GM18511 (cell line): ENCODE measurements at regions not wholly inside any gene's neighbourhood (a gene's known extent, or its start where the extent isn't known, plus 50 kb on each side); places are given as distances from the start of the nearest gene placed in this dataset.

Source experiments
- ATAC-seq: cut with Tn5 transposase; IDR thresholded peaks from one replicate; pipeline ENCODE4 v1.9.1; 2021; ENCODE audit warnings: mild to moderate bottlenecking, moderate library complexity; ENCODE audit not compliant: unreplicated experiment

DNA sequence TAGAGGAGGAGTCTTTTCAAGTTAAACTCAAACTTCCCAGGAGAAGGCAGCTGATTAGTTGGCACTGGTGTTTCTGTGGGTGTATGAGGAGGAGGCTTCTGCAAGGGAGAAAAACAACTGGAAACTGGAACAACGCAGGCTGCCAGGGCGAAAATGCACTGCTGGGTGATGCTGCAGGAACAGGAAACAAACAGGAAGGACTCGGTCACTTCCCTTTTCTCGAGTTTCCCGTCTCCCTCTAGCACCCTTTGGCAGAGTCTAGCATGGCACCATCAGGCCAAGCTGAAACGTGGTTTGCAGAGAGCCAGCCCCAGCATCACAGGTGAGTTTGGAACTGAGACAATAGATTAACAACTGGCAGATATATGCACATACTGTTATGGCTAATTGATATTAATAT, 77.5 kb upstream of the CAST start:
- no peak for ATAC-seq

DNA sequence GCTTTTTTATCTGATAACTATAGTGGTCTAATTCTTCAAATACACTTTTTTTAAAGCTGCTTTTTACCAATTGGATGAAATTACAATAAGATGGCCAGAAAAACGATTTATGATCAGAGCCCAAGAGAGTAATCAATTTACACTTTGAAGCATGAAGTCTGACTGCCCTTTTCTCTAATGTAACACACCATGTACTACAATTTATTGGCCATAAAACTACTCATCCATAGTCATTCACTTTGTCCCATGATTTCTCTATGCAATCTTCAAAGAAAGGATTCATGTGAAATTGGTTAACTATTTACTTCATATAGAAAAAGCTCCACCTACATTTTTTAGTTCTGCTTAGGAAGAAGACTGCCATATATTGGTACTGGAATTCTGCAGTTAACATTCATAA, 73.6 kb upstream of the CAST start:
- ATAC-seq: no peak

DNA sequence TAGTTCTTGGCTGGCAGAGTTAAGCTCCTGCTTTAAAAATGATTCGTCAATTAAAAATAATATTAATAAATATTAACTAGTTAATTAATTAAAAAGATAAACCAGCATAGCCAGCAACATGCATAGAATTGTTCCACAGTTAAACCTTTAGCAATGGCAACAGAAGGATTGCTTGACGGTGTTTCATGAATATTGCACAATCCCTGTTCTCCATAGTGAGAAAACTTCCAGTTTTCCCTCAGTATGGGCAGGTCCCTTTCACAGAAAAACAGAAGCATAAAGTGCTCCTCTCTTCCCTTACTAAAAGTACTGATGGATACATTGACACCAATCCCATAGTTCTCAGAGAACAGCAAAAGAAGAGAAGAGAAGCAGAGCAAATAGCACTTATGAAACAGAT, 71.4 kb upstream of the CAST start:
- no peak for ATAC-seq

- ATAC-seq: peak; percentile 62
Observed at GRCh38 chr5:96595300-96596090, 66.7 kb upstream of the CAST start.

- no peak for ATAC-seq
Observed at GRCh38 chr5:96597438-96598020, 64.6 kb upstream of the CAST start.

GRCh38 chr5:96601200-96601599, 61.0 kb upstream of the CAST start:
- no peak for ATAC-seq

GRCh38 chr5:96601715-96602244, 60.4 kb upstream of the CAST start:
- peak; percentile 92 for ATAC-seq

GRCh38 chr5:96602776-96603175, 59.4 kb upstream of the CAST start:
- ATAC-seq: no peak

DNA sequence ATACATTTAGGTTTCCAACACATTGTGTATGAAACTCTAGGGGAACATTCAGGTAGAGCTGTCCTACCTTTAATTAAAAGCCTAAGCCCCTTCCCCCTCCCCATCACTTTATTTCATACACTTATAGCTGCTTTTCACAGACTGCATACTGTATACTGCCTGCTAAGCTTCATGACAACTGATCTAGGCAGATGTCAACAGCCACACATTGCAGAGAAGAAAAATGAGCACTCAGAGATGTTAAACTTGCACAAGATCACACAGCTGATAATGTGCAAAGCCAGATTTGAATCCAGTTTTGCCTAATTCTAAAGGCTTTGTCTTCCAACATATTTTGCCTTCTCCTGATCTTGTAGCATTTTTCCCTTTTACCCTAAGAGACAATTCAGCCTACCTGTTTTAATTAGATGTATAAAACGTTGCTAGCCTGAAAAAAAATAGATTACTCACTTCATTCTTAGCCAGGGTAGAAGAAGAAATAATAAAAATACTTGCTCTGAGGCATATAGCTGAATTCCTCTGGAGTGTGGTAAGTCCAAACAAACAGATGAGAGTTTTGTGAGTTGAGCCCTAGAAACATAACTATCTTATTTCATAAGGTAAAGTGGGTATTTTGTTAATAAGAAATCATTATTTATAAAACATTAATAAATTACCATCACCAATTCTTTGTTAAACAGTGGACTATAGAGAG, 56.9 kb upstream of the CAST start:
- no peak for ATAC-seq

GRCh38 chr5:96609369-96609768, 52.8 kb upstream of the CAST start:
- ATAC-seq: no peak

GRCh38 chr5:96610747-96611146, 51.4 kb upstream of the CAST start:
- ATAC-seq: no peak

DNA sequence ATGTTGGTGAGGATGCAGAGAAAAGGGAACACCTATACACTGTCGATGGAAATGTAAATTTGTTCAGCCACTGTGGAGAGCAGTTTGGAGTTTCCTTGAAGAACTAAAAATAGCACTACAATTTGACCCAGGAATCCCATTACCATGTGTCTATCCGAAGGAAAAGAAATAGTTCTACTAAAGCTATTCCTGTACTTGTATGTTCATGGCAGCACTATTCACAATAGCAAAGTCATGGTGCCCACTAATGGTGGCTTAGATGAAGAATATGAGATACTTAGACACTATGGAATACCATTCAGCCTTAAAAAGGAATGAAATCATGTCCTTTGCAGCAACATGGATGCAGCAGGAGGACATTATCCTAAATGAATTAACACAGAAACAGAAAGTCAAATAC, 50.2 kb upstream of the CAST start:
- ATAC-seq: no peak
